ENCODE measurements at regions not wholly inside any gene's neighbourhood (a gene's known extent, or its start where the extent isn't known, plus 50 kb on each side); places are given as distances from the start of the nearest gene placed in this dataset.

DNA sequence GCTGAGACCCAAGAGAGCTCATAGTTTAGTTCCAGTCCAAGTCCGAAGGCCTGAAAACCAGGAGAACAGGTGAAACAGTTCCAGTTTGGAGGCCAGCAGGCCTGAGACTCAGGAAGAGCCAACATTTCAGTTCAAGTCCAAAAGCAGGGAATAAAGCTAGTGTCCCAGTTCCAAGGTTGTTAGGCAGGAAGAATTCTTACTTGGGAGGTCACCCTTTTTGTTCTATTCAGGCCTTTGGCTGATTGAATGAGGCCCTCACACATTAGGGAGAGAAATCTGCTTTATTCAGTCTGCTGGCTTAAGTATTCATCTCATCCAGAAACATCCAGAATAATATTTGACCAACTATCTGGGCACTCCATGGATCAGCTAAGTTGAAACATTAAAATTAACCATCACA lies 294.6 kb downstream of the PCNX1 start:
- no peak for DNase-seq (ENCODE audit: low read depth in 3 of 3, low spot score in 1 of 3)

DNA sequence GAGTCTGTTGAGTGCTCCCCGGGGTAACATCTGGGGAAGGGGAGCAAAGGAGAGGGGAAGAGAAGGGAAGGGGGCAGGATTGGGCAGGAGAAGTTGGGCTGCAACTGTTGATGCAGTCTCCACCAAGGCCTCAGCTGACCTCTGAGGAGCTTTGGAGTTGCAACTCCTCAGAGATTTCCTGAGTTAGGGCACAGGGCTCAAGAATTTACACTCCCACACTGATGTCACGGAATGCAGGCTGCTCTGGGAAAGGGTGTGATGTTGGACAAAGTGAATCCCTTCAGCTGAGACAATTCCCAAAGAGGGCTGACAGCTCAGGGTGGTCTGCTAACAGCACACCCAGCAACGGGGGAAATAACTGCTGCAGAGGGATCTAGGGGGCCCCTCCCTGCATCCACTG lies 295.6 kb downstream of the PCNX1 start:
- DNase-seq (ENCODE audit: low read depth in 3 of 3, low spot score in 1 of 3) = no peak

DNA sequence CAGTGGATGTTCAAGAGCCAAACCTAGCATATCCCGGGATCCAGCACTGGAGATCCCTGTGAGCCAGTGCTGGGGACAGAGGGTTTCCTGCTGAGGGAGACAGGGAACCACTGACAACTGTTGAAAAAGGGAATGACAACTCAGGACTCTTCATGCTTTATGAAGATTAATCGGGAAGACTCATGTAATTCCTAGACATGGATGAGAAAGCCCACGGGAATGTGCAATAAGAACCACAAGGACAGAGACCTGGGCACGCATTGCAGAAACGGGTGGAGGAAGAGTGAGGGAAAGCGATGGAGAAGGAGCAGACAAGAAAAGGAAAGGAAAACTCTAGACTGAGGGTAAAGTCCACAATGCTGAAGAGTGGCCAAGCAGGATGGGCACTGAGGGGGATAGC lies 296.0 kb downstream of the PCNX1 start:
- no peak for DNase-seq (ENCODE audit: low read depth in 3 of 3, low spot score in 1 of 3)

DNA sequence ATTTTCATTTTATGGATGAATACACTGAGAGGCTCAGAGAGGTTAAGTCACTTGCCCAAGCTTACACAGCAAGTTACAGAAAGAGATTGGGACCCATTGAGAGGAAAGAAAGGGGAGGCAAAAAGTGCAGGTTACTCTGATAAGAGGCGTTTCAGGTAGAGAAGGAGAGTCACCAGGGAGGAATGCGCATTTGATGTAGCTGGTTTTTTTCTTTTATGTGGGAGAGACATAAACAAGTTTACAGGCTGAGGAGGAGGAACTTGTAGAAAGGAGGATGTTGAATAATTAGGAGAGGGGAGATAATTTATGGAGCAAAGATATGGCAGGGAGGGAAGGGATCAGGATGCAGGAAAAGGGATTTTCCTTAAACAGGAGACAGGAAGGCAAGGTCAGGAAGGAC lies 297.0 kb downstream of the PCNX1 start:
- no peak for DNase-seq (ENCODE audit: low read depth in 3 of 3, low spot score in 1 of 3)

GRCh38 chr14:71204768-71205167 lies 297.5 kb downstream of the PCNX1 start:
- DNase-seq (ENCODE audit: low read depth in 3 of 3, low spot score in 1 of 3) = no peak

- no peak for DNase-seq (ENCODE audit: low read depth in 3 of 3, low spot score in 1 of 3)
Observed at GRCh38 chr14:71206123-71206522, 298.9 kb downstream of the PCNX1 start.

DNA sequence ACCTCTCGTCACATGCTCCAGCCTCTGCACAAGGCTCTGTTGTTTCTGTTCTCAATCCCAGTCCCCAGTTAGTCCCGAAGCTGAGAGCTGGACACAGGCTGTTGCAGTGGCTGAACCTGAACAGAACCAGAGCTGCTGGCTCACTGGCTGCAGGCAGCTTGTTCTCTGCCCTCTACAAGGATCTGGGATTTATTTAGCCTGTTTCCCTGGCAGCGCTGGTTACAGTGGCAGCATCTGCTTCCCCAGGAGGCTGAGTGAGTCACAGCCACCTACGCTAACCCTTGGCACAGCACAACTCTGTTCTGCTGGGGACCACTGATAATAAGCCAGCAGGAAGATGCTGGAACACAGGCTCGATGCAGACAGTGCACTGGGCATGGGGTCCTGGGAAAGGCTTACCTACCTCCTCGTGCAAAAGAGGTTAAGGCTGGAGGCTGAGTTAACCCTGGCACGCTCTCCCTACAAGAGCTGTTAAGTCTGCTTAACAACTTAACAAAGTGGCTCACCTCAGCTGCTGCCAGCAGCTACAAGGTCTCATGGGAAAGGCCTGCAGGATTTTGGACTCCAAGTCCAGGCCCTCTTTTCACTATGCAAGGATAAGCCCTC lies 299.6 kb downstream of the PCNX1 start:
- no peak for DNase-seq (ENCODE audit: low read depth in 3 of 3, low spot score in 1 of 3)

DNA sequence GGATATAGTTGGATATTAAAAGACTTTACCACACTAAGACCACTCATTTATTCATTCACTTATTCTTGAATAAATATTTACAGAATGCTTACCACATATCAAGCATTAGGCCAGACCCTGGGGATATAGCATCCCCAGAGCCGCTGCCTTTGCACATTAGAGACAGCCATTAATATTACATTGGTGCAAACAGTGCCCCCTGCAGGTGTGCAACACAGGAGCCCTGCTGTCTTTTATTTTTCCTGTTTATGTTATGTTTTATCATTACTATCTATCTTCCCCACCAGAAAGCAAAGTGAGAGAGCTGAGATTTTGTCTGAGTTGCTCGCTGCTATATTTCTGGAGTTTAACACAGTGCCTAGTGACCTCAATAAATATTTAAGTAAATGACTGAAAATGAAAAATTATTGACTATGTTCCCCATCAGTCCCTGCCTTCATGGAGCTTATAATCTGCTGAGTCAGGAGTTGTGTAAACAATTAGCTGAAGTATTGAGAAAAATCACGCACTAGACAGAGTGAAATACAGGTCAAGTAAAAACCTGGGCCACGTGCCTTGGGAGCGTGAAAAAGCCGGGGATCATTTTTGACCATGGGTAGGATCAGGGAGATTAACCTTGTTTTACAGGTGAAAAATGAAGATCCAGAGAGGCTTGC lies 301.6 kb downstream of the PCNX1 start:
- no peak for DNase-seq (ENCODE audit: low read depth in 3 of 3, low spot score in 1 of 3)

DNA sequence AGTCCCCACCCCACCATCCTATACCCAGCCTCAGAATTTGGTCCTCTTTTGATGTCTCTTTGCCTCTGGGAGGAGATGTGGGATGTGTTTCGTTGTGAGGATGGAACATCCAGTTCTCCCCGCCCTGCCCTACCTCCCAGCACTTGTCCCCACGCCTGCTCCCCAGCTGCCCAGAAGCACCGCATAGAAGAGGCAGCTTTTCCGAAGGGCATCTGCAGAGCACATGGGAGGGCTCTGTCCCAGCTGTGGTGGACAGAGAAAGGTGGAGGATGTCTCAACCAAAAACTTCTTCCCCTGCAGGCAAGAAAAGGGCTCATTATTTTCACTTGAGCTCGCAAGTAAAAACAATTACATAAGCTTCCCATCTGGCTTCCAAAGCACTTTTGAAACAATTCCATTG lies 302.6 kb downstream of the PCNX1 start:
- no peak for DNase-seq (ENCODE audit: low read depth in 3 of 3, low spot score in 1 of 3)

DNA sequence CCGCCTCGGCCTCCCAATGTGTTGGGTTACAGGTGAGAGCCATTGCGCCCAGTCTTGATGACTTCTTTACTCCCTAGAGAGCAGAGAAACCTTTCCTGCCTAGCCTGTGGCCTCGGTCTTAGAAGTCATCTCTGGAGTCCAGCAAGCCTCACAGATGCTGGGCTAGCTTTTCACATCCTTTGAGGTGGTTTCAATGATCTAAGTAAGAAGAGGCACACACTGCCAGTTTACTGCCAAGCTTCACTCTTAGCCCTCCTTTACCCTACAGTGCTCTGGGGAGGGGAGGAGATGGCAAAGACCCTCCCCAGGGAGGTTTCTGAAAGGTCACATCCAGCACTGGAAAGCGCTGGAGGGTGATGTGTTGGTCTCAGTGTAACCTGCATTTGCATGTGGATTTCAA lies 304.8 kb downstream of the PCNX1 start:
- no peak for DNase-seq (ENCODE audit: low read depth in 3 of 3, low spot score in 1 of 3)

DNA sequence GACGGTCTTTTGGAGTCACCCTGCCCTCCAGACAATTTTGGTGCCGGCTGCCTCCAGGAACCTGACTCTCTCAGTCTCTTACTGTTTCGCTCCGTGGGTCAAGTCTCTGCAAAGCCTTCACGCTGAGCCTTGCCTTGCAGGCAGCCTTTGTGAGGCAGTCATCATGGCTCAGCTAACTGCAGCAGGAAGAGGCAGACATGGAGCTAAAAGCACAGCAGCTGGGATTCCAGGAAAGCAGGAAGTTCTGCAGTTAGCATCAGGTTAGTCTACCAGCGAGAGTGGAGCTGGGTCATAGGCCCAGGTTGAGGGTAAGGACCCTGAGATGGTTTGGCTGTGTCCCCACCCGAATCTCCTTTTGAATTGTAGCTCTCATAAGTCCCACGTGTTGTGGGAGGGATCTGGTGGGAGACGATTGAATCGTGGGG lies 305.4 kb downstream of the PCNX1 start:
- no peak for DNase-seq (ENCODE audit: low read depth in 3 of 3, low spot score in 1 of 3)

GRCh38 chr14:71214241-71214640 lies 307.0 kb downstream of the PCNX1 start:
- no peak for DNase-seq (ENCODE audit: low read depth in 3 of 3, low spot score in 1 of 3)

DNA sequence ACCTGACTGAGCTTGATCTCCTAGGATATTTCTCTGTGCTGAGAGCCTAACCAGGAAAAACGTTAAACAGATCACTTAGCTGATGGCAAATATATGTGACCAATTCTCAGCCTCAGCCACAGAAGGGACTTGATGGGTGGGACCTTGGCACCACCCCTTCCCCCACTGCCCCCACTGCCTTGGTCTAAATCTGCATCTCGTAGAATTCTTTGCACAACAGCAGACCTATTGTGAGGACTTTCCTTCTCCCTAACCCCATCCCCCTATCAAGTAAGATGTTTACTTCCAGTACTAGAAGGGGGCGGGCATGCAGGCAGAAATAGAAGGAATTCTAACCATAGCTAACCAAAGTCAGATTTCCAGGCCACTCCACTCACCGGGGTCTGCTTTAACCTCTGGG lies 313.2 kb downstream of the PCNX1 start:
- DNase-seq (ENCODE audit: low read depth in 3 of 3, low spot score in 1 of 3) = no peak

DNA sequence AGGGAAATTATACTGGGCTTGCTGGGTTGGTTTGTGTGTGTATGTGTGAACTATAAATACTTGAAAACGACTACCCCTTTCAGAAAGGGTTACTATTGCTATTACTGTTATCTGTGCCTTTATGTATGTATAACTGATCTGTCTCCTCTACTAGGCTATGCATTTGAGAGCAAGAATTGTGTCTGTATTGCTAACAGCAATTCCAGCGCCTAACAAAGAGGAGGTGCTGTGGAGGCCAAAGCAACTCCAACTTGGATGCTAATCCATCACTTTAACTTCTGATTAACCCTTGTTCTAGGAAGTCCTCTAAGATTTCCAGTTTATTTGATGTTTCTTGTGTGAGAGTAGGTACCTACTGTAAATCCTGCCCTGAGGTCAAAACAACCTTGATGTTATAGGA lies 313.9 kb downstream of the PCNX1 start:
- no peak for DNase-seq (ENCODE audit: low read depth in 3 of 3, low spot score in 1 of 3)

DNA sequence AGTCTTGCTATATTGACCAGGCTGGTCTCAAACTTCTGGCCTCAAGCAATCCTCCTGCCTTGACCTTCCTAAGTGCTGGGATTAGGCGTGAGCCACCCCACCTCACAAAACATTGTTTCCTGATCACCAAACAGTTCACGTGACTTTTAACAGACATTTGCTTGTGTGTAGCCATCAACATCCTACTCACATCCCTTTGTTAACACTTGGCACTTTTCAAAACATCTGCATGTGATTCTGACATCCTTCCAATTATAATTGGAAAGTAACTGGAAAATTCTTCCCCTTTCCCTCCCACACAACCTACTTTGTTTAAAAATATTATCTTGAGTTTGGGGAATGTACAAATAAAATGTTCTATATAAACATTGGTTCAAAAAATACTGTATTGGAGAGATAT lies 317.9 kb downstream of the PCNX1 start:
- no peak for DNase-seq (ENCODE audit: low read depth in 3 of 3, low spot score in 1 of 3)

- DNase-seq (ENCODE audit: low read depth in 3 of 3, low spot score in 1 of 3) = no peak
Observed at GRCh38 chr14:71228711-71229110, 321.5 kb downstream of the PCNX1 start.

GRCh38 chr14:71229875-71230274 lies 322.6 kb downstream of the PCNX1 start:
- DNase-seq (ENCODE audit: low read depth in 3 of 3, low spot score in 1 of 3) = no peak

GRCh38 chr14:71230897-71231296 lies 323.6 kb downstream of the PCNX1 start:
- no peak for DNase-seq (ENCODE audit: low read depth in 3 of 3, low spot score in 1 of 3)

GRCh38 chr14:71231521-71232393 lies 324.5 kb downstream of the PCNX1 start:
- DNase-seq (ENCODE audit: low read depth in 3 of 3, low spot score in 1 of 3) = no peak

DNA sequence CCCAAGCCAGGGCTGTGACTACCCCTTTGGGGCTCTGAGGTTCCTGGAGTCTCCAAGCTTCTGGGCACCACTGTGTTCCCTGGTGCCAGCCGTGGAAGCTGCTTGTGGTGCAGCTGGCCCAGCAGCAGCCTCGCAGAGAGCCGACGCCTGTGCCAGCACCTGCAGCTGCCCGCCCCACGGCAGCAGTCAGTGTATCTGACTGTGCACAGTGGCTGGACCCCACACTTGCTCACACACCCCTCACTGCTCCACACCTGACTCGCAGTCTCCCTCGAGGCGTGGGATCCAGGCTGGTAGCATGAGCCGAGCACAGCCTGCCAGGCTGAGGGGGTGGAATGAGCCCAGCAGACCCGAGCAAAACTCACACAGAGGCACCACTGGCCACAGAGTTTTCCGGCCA lies 325.2 kb downstream of the PCNX1 start:
- no peak for DNase-seq (ENCODE audit: low read depth in 3 of 3, low spot score in 1 of 3)

DNA sequence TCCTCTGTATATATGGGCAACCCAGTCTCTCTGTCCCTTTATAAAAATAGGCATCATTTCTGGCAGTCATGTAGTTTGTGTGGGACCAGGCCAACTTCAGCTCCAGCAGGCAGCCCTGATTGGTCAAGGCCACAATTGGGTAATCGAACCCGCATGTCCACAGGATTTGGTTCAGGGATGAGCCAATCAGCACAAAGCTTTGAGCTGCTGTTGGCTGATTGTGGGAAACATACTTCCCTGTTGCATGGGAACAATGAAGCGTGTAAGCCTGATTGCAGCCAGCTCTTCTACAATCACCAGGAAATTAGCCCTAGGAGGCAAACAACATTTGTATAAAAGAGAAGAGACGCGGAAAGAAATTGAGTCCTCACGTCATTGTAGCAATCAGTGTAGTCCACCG lies 328.6 kb downstream of the PCNX1 start:
- DNase-seq (ENCODE audit: low read depth in 3 of 3, low spot score in 1 of 3) = no peak

DNA sequence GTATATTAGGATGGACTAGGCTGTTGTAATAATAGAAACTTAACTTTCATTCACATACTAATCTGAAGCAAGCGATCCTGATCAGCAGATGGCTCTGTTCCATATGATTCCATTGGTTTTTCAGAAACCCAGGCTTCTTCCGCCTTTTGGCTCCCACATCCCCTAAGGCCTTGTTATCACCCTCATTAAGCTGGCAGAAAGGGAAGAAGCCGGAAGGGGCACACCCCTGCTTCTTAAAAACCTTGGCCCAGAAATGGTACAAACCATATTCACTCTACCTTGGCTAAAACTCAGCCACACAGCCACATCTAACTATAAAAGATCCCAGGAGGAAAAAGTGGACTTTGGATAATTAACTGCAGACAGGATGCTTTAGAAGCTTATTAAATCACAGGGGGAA lies 329.2 kb downstream of the PCNX1 start:
- no peak for DNase-seq (ENCODE audit: low read depth in 3 of 3, low spot score in 1 of 3)
